ENCODE measurements at regions not wholly inside any gene's neighbourhood (a gene's known extent, or its start where the extent isn't known, plus 50 kb on each side); places are given as distances from the start of the nearest gene placed in this dataset.

DNA sequence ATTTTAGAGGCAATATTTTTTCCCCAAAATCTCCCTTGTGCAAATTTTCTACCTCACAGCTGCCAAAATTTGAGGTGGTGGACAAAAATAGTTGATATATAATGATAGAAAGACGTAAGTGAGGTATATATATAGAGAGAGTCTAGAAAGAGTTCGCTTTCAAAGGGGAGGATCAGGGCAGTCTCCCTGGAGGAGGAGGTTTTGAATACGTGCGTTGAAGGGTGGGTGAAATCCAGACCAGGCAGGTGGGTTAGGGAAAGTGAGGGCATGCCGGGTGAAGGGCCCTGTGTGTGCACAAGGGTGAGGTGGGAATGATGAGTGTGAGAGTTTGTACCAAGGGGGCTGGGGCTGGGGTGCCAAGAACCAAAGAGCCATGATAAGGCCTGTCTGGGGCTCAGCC, 100.2 kb downstream of the CEBPB start:
- peaks cover 20% of the 10 kb centered on the region for H3K27me3 Mint-ChIP-seq (ENCODE audit: low read depth)
- no peaks in the 10 kb centered on the region for H3K9me3 Mint-ChIP-seq
- no peak for DNase-seq
- no peaks in the 10 kb centered on the region for H3K36me3 Mint-ChIP-seq (ENCODE audit: insufficient read depth in 2 of 2)
- no peak for ATAC-seq (replicated peaks in 1 of 2)
- H3K27ac Mint-ChIP-seq: no peak overlapping the region
- H3K4me3 Mint-ChIP-seq: no peak overlapping the region
- H3K4me1 Mint-ChIP-seq (ENCODE audit: low read depth): peaks cover 11% of the 10 kb centered on the region

GRCh38 chr20:50291254-50292078, 100.8 kb downstream of the CEBPB start:
- ATAC-seq (replicated peaks in 1 of 2): no peak
- Mint-ChIP-seq H3K36me3 (ENCODE audit: insufficient read depth in 2 of 2) (no peaks in the 10 kb centered on the region), H3K27ac (no peak overlapping the region), H3K9me3 (no peaks in the 10 kb centered on the region), H3K4me1 (ENCODE audit: low read depth) (peaks cover 5% of the 10 kb centered on the region), H3K27me3 (ENCODE audit: low read depth) (peaks cover 20% of the 10 kb centered on the region), H3K4me3 (no peak overlapping the region)
- DNase-seq: no peak

DNA sequence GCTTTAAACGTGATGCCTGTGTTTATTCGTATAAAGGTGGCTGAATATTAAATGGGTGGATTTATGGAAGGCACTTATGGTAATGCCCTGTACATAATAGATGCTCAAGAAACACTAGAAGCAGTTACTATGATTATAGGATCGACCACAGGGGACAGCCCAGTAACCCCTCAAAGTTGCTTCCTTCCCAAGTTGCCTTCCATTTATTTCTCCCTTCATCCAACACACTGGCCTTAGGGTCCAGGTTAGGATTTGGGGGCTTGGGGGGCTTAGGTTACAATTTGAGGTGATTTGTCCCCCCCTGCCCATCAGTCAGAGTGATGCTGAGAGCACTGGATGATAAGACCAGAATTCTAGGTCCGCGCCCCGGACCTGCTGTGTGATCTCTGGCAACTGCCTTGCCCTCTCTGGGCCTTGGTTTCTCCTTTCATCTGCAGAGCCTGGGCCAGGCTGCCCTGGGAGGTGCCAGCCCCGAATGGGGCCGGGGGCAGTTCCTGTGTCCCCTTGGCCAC, 101.5 kb downstream of the CEBPB start:
- no peaks in the 10 kb centered on the region for H3K9me3 Mint-ChIP-seq
- no peaks in the 10 kb centered on the region for H3K36me3 Mint-ChIP-seq (ENCODE audit: insufficient read depth in 2 of 2)
- DNase-seq: no peak
- no peak overlapping the region for H3K27ac Mint-ChIP-seq
- ATAC-seq (replicated peaks in 1 of 2): no peak
- peaks cover 20% of the 10 kb centered on the region for H3K27me3 Mint-ChIP-seq (ENCODE audit: low read depth)
- H3K4me1 Mint-ChIP-seq (ENCODE audit: low read depth): peaks cover 3% of the 10 kb centered on the region
- H3K4me3 Mint-ChIP-seq: no peak overlapping the region

DNA sequence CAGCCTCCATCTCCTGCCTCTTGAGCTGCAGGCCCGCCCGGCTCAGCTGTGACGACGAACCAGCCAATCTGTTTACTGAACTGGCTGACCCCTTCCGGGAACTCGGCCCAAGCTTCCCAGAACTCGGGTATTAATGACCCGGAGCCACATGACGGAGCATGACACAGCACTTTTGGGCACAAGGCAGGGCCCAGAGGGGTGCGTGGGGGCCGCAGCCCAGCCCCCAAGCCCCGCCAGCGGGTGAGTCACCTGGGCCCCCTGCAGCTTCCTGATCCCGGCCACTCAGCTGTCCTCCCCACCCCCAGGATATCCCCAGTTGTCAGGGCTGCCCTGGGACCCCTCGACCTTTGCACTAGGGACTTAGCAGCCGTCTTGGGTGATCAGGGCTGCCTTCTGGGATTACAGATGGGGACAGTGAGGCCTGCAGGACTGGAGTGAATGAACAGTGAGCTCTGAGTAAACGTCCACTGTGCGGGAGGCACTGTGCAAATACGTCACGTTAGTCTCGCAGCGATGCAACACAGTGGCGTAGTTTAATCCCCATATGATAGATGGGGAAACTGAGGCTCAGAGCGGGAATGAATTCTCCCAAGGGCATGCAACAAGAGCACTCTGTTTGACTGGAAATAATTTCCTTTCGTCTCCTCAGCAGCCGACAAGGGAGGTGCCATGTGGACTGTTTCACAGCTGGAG, 102.1 kb downstream of the CEBPB start:
- DNase-seq: peak in 1 of 2 donors; percentile 27
- Mint-ChIP-seq H3K27ac (no peak overlapping the region), H3K9me3 (no peaks in the 10 kb centered on the region), H3K27me3 (ENCODE audit: low read depth) (peaks cover 17% of the 10 kb centered on the region), H3K4me3 (no peak overlapping the region), H3K36me3 (ENCODE audit: insufficient read depth in 2 of 2) (no peaks in the 10 kb centered on the region), H3K4me1 (ENCODE audit: low read depth) (peaks cover 9% of the 10 kb centered on the region)
- ATAC-seq (replicated peaks in 1 of 2): peak; percentile 37 to 61

GRCh38 chr20:50293284-50294139, 102.9 kb downstream of the CEBPB start:
- Mint-ChIP-seq H3K4me3 (no peak overlapping the region), H3K9me3 (no peaks in the 10 kb centered on the region), H3K27me3 (ENCODE audit: low read depth) (peaks cover 15% of the 10 kb centered on the region), H3K4me1 (ENCODE audit: low read depth) (peaks cover 17% of the 10 kb centered on the region), H3K36me3 (ENCODE audit: insufficient read depth in 2 of 2) (no peaks in the 10 kb centered on the region), H3K27ac (no peak overlapping the region)
- DNase-seq: no peak
- no peak for ATAC-seq (replicated peaks in 1 of 2)

DNA sequence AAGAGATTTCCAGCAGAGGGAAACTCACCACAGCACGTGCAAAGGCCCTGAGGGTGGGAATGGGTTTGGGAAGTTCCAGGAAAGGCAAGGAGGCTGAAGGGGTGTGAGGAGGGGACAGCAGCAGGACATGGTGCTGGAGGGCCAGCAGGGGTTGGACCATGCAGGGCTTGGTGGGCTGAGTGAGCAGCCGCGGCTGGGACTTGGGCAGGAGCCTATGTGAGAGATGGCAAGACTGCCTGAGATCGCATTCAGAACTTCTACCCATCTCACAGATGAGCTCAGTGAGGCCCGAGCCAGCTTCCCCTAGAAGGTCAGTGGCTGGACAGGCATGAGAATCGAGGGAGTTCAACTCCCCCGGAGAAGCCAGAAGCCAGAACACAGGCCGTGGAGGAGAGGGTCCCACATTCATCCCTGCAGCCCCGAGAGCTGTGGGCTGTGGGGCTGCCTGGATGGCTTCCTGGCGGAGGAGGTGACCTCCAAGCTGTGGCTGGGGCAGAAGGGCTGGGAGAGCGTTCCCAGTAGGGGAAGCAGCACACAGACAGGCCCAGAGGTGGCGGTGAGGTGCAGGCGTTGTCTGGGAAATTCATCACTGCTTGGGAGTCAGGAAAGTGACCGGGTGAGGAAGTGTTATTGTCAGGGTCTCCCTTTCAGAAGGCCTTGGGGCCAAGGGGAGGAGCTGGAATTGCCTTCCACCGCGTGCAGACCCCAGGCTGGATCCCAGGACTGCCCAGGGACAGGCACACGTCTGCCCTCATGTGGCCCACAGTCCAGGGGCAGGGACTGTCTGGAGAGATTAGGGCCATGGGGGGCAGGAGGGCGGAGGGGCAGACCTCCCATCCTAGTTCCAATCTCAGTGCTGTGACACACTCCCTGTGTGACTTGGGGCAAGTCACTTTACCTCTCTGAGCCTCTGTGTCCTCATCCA, 103.8 kb downstream of the CEBPB start:
- no peak overlapping the region for H3K27ac Mint-ChIP-seq
- no peak for DNase-seq
- H3K36me3 Mint-ChIP-seq (ENCODE audit: insufficient read depth in 2 of 2): no peaks in the 10 kb centered on the region
- H3K9me3 Mint-ChIP-seq: no peaks in the 10 kb centered on the region
- H3K4me1 Mint-ChIP-seq (ENCODE audit: low read depth): peaks cover 17% of the 10 kb centered on the region
- no peak overlapping the region for H3K4me3 Mint-ChIP-seq
- peaks cover 15% of the 10 kb centered on the region for H3K27me3 Mint-ChIP-seq (ENCODE audit: low read depth)
- ATAC-seq (replicated peaks in 1 of 2): no peak

- Mint-ChIP-seq H3K4me1 (ENCODE audit: low read depth) (peaks cover 17% of the 10 kb centered on the region), H3K4me3 (no peak overlapping the region), H3K27me3 (ENCODE audit: low read depth) (peaks cover 11% of the 10 kb centered on the region), H3K27ac (no peak overlapping the region), H3K9me3 (peaks cover under 1 to 1% of the 10 kb centered on the region in 2 donors), H3K36me3 (ENCODE audit: insufficient read depth in 2 of 2) (no peaks in the 10 kb centered on the region)
- ATAC-seq (replicated peaks in 1 of 2) (no peak), DNase-seq (no peak)
Observed at GRCh38 chr20:50295345-50295744, 104.7 kb downstream of the CEBPB start.

DNA sequence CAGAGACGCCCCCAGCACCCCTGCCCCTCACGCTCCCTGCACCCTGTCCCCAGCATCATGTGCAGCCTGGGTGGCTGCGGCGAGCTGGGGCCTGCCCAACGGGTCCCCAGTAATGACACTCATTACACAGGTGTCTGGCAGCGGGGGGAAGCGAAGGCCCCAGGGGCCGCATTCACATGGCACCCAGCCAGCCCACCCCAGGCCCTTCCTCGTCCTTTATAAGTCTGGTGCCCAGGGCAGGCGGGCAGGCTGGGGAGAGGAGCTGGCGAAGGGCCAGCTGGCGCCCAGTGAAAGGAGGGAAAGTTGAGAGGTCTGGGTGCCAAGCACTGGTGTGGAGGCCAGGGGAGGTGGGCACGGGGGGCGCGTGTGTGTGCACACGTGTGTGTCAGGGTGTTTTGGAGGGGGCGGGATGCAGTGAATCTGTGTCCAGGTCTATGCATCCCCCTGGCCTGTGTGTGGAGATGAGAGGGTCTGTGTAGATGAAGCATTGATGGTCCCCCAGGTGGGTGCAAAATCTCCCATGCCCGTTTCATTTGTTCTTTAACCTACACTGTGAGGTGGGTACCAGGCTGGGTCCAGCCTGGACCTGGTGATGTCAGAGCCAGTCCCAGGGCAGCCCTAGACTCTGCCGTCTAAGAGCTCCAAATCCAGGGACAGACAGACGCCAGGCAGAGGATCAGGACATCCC, 105.3 kb downstream of the CEBPB start:
- peaks cover 3 to 4% of the 10 kb centered on the region in 2 donors for H3K9me3 Mint-ChIP-seq
- no peak overlapping the region for H3K27ac Mint-ChIP-seq
- no peaks in the 10 kb centered on the region for H3K36me3 Mint-ChIP-seq (ENCODE audit: insufficient read depth in 2 of 2)
- peaks cover 17% of the 10 kb centered on the region for H3K4me1 Mint-ChIP-seq (ENCODE audit: low read depth)
- DNase-seq (no peak), ATAC-seq (replicated peaks in 1 of 2) (no peak)
- H3K27me3 Mint-ChIP-seq (ENCODE audit: low read depth): peaks cover 13% of the 10 kb centered on the region
- H3K4me3 Mint-ChIP-seq: no peak overlapping the region

DNA sequence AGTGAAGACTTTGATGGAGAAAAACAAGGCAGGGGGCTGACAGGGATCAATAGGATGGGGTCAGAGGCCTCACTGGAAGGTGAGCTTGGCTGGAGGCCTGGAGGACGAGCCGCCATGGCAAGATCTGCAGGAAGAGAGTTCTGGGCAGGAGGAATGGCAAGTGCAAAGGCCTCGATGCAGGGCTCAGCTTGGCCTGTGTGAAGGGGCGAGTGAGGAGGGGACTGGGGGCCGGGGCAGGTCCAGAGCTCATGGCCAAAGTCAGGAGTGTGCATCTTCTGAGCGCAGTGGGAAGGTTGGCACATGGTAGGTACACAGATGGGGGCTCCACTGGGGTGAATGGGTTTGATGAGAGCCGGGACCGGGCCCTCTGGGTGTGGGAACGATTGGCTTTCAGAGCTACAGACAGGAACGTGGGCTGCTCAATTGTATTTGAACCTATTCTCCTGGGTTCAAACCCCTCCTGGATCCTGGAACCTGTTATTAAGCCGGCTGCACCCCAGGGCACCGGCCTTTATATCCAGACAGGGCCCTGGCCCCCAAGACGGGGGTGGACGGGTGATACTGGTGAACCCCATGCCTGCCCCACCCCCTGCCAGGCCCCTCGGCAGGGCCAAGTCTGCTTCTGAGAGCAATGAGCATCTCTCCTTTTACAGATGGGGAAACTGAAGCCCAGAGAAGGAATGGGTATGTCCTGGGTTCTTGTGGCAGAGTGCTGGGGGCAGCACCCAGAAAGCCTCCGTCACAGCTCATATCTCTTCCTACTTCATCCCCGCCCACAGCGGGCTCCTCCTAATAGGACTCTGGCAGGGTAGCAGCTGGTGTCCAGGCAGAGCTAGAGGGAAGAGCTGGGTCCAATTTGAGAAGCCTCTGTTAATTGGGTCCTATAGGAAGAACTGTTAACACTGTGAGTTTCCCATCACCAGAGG, 106.1 kb downstream of the CEBPB start:
- Mint-ChIP-seq H3K4me1 (ENCODE audit: low read depth) (peaks cover 17% of the 10 kb centered on the region), H3K36me3 (ENCODE audit: insufficient read depth in 2 of 2) (no peaks in the 10 kb centered on the region), H3K27ac (no peak overlapping the region), H3K27me3 (ENCODE audit: low read depth) (peaks cover 15% of the 10 kb centered on the region), H3K4me3 (no peak overlapping the region), H3K9me3 (peaks cover 3 to 4% of the 10 kb centered on the region in 2 donors)
- ATAC-seq (replicated peaks in 1 of 2) (no peak), DNase-seq (no peak)

DNA sequence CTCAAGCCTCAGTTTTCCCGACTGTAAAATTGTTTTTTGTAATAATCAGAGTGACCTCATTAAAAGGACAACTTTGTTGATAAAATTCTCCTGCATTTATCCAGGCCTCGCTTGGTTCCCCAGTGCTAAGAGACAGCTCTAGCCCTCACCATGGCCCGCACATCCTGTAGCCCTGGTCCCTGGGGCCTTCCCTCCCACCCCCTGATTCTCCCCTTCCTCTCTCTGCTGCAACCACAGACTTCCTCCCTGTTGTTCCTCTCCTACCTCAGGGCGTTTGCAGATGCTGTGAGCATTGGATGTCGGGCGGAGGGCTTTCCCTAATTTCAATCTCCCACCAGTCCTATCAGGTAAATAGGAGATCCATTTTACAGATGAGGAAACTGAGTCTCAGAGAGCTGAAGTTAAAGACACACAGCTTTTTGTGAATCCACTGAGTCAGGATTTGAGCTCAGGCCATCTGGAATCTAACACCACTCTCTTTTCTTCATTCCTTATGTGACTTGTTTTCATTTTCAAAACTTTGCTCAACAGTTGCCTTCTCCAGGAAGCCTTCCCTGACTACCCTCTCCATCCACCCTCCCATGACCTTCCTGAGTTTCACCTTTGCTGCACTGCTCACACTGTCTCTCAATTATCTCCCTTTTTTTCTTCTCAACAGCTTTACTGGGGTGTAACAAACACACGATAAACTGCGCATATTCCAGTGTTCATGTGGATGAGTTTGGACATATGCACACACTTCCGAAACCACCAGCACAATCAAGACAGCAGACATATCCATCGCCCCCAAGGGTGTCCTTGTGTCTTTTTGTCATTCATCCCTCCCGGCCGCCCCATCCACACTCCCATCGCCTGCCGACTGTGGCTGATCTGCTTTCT, 107.1 kb downstream of the CEBPB start:
- no peak overlapping the region for H3K27ac Mint-ChIP-seq

More for the DNA sequence above, 107.1 kb downstream of the CEBPB start:
- ATAC-seq (replicated peaks in 1 of 2): no peak
- Mint-ChIP-seq H3K27me3 (ENCODE audit: low read depth) (peaks cover 15% of the 10 kb centered on the region), H3K4me3 (peak overlapping the region in 1 of 2 donors; percentile 29), H3K9me3 (peaks cover 3 to 4% of the 10 kb centered on the region in 2 donors), H3K36me3 (ENCODE audit: insufficient read depth in 2 of 2) (no peaks in the 10 kb centered on the region), H3K4me1 (ENCODE audit: low read depth) (peaks cover 23% of the 10 kb centered on the region)
- DNase-seq: no peak

Measured in activated T-cell treated with anti-CD3 and anti-CD28 coated beads, Interleukin-2, amount 50 U/mL, for 72 hours (primary cell).